GM18498 (cell line): ENCODE measurements at regions not wholly inside any gene's neighbourhood (a gene's known extent, or its start where the extent isn't known, plus 50 kb on each side); places are given as distances from the start of the nearest gene placed in this dataset.

Experiments used
- ATAC-seq: cut with Tn5 transposase; IDR thresholded peaks from one replicate; pipeline ENCODE4 v1.9.1; 2021; ENCODE audit warnings: mild to moderate bottlenecking, moderate library complexity; ENCODE audit not compliant: unreplicated experiment

DNA sequence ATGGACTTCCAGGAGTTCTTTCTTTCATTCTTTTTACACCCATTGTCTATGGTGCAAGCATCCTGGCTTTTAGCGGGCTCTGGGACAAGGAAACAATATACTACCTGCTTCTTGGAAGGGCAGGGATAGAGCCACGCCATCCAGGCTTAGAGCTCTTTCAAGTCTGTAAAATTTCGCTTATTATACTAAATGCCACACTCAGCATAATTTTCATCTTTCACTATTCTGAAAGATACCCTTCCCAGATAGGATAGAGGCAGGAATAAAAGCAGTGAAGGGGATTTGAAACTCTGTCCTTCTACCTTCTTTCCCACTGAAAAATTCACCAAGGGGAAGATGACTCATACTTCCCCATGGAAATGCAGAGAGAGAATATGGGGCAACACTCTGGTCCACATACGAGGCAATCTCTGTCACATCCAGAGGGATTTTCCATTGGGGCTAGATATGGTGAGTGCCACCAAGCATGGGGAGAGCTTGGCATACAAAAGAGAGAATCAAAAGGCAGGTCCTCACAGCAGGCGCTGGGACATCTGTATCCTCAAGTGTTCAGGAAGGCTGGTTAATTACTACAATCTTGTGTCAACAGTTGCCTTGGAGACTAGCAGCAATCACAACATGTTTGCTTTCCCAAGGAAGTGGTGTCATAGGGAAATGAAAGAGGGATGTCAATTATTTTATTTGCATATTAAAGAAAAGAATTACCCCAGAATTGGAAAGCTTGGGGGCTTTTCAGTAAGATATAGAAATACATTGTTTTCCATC lies 127.6 kb downstream of the TDRD15 start:
- no peak for ATAC-seq

DNA sequence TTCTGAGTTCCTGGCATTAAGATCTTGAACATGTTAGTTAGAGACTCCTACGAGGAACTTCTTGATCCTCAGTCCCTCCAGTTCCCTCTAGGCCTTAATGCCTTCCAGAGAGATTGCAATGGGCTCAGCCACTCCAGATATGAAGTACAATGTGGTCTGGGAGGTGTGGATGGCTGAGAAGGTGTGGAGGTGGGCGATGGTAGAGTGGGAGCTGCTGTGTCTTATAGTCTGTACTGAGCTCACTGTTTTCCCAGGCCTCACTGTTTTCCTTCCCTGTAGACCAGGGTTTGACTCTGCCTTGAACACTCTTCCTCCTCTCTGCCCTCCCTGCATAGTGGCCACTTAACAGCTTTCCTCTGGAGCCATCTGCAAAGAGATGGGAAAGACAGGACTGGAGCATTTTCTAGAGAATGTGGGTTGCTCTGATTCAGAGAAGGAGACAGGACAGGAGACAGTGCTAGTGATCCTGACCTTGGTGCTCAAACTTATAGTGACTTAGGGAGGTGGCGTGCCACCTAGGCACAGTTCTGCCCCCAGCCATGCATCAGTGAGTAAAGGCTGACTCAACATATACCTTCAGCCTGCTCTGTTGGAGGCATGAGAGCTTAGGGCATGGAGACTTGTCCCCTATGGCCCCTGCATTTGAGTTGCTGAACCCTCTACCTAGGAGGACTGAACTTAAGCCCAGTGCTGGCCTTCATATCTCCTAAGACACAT lies 129.7 kb downstream of the TDRD15 start:
- no peak for ATAC-seq

GRCh38 chr2:21254170-21254965 lies 130.6 kb downstream of the TDRD15 start:
- ATAC-seq, result no peak

- peak; percentile 65 for ATAC-seq
These were observed 132.2 kb downstream of the TDRD15 start for GRCh38 chr2:21256006-21256405.

GRCh38 chr2:21257621-21258020 lies 133.9 kb downstream of the TDRD15 start:
- no peak for ATAC-seq

GRCh38 chr2:21258082-21258481 lies 134.3 kb downstream of the TDRD15 start:
- ATAC-seq, result no peak

DNA sequence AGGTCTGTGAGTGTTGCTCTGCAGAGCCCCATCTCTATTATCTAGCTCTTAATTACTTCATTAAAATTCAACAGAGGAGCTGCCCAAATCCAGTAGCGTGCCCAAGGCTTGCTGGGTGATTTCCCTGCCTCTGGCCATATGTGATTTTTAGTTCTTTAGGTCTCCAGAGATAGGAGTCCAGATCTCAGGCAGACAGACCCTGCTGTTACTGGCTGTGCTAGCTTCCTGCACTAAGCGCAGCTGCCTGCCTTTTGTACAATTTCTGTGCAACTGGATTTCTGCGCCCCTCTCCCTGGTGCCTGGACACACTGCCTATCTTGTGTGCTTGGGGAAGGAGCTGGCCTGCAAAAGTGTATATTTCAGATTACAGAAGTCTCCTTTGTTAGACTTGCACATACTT lies 136.5 kb downstream of the TDRD15 start:
- ATAC-seq, result no peak

- ATAC-seq, result no peak
These were observed 137.8 kb downstream of the TDRD15 start for GRCh38 chr2:21261591-21261990.

- no peak for ATAC-seq
These were observed 138.7 kb downstream of the TDRD15 start for GRCh38 chr2:21262426-21262940.

DNA sequence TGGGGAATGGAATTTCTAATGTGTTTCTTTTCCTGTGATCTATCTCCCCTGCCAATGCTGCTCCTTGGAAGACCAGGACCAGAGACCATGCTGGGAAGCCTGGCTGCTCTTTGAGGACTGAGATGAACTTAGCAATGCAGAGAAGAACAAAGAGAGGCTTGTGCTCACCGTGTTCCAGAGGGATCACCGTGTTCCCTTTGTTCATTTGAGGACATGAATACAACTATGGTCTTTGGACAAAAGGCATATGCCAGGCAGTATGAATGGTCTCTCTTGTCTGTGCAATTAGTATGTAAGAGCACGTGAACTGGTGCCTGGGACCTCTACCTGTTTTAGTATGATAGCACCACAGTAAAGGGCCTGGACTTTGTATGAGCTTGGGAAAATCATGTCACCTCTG lies 139.9 kb downstream of the TDRD15 start:
- ATAC-seq, result no peak

DNA sequence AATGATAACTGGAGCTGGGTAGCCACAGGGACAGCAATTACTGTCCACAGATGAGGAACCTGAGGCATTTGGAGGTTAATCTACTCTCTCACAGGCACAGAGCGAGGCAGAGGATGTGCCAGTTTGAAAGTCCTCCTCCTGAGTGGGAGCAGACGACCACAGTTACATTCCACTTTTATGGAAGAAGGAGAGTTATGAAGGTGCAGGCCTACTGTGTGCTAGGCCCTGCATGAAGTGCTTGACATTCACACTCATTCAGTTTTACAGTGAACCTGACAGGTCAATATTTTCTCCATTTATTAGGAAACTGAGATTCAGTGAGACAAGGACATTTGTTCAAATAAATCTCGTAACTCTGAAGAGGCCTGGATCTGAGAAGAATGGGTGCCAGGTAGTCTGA lies 142.0 kb downstream of the TDRD15 start:
- ATAC-seq, result no peak

DNA sequence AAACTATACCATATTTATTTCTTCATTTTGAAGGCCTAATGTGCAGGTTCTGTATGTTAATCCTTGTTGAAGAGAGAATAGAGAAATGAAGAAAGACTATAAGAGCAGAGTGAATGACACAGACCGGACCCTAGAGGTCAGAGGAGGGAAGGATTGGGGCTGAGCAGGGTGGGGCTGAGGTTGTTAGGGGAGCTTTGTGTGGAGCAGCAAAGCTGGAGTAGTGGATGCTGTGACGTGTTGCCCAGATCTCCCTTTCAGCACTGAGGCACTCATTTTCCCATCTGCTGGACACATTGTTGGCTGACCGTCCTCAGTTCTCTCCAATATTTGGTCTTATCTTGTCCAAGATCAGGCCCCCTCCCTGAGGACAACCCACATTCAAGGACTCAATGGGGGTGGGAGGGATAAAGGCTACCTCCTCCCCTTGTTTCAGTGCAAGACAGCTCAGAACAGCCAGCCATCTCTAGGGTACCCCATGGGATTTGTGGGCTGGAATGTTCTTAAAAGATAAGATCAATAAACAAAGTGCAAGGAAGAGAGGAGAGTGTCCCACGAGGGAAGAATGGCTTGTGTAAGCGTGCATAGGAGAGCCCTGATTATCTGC lies 143.6 kb downstream of the TDRD15 start:
- ATAC-seq, result no peak

GRCh38 chr2:21268197-21268877 lies 144.6 kb downstream of the TDRD15 start:
- ATAC-seq, result no peak

DNA sequence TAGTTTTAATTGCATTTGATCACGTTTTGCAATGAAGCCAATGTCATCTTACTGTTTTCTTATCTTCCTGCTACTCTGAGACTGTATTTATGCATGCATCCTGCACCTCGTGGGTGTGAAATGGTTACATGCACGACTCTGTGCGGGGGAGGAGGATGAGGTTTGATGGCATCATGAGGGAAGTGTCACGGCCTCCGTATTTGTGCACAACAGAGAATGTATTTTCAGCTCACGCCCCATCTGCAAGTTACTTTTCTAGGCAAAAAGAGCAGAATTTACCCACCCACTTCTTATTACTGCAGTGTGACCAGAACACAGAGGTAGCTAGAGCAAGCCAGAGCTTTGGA lies 145.1 kb downstream of the TDRD15 start:
- ATAC-seq, result no peak

DNA sequence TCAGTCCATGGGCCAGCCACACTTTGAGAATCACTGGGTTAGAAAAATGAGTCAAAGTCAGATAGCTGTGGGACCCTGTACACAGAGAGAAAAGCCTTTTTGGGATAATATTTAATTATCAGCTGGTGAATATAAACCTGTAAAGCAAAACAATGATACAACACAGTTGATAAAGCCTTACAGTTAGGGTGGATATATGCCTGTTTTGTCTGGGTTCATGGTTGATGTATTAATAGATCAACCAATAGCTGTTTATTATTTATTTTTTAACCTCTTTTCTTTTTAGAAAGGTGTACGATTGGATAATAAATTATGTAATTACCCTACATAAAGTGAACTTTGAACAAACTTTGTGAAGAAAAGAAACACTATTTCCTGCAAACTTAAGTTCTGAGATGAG lies 145.6 kb downstream of the TDRD15 start:
- ATAC-seq, result no peak

GRCh38 chr2:21270083-21270491 lies 146.3 kb downstream of the TDRD15 start:
- no peak for ATAC-seq

- no peak for ATAC-seq
These were observed 146.9 kb downstream of the TDRD15 start for GRCh38 chr2:21270708-21271122.

- no peak for ATAC-seq
These were observed 152.4 kb downstream of the TDRD15 start for GRCh38 chr2:21276163-21276562.

- no peak for ATAC-seq
These were observed 153.6 kb downstream of the TDRD15 start for GRCh38 chr2:21277068-21278056.
